GM19328 (cell line): ENCODE measurements at regions not wholly inside any gene's neighbourhood (a gene's known extent, or its start where the extent isn't known, plus 50 kb on each side); places are given as distances from the start of the nearest gene placed in this dataset.

Experiments used
- ATAC-seq: cut with Tn5 transposase; IDR thresholded peaks from one replicate; pipeline ENCODE4 v1.9.1; 2021; ENCODE audit warnings: mild to moderate bottlenecking, moderate library complexity; ENCODE audit not compliant: unreplicated experiment

DNA sequence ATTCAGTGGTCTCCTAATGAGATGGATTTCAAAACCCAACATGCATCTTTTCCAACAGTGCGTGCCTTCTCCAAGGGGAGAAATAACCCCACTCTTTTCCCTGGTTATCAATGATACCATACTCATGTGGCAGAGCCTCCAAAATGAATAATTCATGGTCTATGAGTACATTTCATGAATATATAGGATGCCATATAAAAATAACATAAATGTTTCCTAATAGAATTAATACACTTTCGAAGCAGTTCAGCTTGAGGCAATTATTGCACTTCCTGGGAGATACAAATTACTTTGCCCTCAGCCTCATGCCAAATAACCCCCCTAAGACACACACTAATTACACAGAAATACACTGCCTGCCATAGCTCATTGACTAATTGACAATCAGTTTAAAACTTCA, 318.6 kb downstream of the ZSWIM6 start:
- ATAC-seq: no peak

DNA sequence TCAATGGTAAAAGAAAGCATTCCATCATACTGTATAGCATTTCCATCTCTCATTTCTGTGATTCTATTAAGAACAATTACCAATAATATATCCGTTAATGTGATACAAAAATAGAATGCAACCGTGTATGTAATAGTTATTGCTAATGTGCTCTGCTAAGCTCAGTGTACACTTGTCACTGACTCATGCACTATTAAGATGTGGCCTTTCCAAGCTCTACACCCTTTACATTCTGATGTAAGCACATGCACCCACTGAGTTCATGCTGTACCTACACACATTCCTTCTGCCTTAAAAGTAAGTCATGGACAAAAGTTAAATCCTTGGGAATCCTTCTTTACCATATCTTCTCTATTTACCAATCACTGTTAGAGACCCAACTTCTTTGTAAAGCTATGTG, 319.1 kb downstream of the ZSWIM6 start:
- ATAC-seq: no peak

DNA sequence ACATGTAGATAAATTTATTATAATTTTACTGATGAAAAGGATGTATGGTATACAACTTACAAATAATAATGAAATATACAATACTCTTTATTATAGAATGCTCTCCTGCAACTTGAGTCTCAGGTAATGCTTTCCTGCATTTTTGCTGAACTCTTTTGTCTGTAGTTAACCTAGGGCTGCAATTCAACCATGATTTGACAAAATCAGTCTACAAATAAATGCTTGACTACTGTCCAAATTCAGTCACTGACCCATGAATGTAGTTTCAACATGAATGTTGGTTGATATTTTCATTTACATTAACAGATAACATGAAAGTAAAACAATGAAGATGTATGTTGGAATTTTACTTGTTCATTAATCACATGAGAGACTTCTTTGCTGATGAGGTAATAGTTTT, 320.9 kb downstream of the ZSWIM6 start:
- no peak for ATAC-seq

DNA sequence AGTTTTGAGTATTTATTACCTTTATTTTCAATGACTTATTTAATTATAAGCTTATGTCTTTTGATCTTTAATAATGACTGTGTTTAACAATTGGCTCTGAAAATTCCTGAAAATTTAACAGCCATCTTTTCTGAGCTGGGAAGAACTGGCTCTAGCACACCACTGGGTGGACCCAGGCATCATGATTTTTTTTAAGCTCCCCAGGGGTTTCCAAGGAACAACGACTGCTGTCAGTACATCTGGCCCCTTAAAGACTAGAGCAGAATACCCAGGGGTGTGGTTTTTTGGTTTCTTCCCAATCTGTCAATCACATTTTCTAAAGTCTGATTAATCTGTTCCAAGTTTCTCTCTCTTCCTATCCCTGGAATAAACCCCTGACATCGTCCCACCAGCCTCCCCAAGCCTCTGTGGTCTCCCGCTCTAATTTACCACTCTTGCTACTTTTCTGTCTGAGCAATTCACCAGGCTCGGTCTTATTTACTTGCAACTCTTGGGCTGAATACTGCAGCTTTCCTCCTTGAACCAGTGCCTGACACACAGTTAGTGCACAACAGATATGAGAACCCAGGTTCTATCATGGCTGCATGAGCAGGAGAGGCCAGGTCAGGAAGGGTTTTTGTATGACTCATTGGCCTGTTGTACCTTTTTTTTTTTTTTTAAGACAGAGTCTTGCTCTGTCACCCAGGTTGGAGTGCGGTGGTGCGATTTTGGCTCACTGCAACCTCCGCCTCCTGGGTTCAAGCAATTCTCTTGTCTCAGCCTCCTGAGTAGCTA, 321.9 kb downstream of the ZSWIM6 start:
- no peak for ATAC-seq

DNA sequence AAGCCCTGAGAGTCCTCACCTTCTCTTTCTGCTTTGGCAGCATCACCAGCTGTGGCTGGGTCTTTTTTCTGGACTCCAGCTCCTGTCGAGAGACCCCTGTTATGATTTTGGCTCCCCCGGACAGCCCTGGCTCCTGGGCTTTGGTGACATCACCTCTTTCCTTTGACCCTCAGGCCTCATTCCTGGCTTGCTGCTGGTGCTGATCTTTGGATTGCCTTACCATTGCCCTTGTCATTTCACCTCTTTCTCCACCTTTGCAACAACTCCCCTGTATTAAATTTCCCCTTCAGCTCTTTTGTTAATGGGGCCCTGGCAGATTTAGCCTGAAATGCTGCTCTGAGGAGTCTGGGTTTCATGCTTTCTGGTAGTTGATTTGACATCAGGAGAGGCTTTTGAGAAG, 322.8 kb downstream of the ZSWIM6 start:
- no peak for ATAC-seq

DNA sequence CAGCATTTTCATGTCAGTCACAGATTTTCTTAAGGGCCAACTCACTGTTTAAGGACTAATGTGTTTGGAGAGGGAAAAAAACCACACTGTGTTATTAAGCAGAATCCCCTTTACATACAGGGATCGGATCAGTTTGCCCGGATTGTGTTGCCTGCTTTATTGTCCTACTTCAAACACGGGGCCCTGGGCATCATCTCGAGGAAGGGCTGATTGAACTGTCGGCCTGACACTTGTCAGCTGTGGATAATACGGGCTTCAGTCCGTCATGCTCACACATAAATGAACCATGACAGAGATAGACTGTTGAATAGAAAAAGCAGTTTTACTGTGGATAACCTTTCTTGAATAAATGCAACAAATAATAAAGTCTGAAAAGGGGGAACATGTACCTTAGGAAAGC, 325.0 kb downstream of the ZSWIM6 start:
- ATAC-seq: no peak

DNA sequence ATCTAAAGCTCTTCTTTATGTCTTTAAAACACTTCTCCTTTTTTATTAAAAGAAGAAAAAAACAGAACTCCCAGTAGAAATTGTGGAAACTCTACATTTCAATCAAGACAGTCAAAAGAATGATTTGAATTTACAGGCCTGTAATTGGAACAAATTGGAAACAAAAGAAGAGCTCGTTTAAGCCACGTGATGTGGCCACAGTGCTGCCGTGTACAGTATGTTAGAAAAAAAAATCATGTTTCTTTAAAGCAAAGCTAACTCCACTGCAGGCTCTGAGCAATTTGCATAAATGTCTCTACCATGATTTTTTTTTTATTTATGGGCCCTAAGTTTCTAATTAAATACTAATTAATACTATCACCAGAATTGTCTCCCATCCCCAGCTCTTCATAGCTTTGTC, 325.6 kb downstream of the ZSWIM6 start:
- ATAC-seq: no peak

DNA sequence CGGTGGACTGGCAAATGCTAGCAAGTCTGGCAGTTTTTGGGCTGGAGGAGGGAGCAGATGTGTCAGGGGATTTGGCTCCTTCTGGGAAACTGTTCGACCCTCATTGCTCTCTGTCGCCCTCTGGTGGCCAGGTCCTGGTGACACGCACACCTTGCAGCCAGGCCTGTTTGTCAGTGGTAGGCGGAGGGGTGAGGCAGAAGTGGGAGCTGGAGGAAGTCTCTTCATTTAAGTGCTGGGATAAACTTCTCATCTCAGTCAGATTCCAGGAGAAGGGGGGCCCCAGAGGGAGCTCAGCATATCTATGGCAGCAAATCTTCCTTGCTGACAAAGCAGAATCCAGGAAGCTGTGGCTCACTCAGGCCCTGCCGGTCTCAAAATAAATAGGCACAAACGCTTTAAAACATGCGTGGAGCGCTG, 326.5 kb downstream of the ZSWIM6 start:
- peak; percentile 85 for ATAC-seq

DNA sequence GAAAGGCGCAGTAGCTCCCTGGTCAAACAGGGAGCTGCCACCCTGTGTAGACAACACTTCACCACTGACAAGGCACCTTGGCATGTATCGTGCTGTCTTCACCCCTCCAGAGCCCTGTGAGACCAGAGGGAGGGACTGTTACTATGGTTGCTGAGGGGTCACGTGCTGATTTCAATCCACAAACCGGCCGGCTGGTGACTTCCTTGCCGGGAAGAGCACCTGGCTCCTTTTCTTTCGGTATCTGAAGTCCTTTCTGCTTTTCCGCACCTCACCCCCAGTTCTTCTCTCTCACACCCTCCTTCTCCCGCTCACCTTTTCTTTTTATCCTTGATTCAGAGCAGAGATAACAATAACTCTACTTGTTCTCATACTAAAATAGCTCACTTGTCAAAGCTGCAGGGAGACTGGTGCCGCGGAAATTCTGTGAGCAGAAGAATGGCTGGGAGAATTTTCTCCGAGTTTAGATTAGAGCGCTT, 327.2 kb downstream of the ZSWIM6 start:
- ATAC-seq: no peak

DNA sequence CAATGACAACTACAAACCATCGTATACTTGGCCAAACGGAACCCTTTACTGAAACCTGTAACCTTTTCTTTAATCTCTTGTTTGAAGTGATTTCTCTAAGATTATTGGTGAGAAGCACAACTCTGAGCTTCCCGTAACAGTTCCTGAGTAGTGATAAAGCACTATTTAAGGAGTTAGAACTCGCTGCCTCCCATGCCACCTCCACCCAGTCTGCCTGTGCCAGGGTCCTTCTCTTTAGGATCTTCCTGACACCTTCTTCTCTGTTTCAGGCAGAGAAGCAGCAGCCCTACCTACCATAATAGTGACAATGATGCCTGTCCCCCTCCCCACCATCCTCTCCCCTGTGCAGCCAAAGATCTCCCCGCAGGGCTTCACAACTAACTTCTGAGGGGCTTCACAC, 330.6 kb downstream of the ZSWIM6 start:
- ATAC-seq: no peak

DNA sequence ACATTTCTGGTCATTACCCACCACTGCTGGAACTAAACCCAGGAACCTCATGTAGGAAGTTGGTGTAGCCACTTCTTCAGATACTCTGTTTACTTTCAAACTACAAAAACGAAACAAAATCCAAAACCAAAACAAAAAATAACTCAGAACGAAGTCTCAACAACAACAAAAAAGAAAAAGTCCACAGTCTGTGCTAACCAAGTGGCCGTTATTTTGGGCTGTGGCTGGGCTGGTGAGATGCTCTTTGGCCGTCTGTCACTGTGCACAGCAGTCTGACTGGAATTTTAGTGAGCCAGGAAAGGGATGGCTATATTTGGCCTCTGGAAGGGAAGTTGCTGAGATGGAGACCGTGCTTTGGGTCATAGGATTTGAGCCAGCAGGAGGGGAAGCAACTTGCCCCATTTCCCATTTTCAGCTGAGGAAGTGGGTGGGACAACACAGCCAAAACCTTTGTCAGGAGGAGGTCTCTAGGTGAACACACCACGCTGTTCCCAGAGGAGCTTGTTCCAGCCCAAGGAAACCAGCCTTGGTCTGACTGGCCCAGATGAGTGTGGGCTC, 334.1 kb downstream of the ZSWIM6 start:
- ATAC-seq: no peak

DNA sequence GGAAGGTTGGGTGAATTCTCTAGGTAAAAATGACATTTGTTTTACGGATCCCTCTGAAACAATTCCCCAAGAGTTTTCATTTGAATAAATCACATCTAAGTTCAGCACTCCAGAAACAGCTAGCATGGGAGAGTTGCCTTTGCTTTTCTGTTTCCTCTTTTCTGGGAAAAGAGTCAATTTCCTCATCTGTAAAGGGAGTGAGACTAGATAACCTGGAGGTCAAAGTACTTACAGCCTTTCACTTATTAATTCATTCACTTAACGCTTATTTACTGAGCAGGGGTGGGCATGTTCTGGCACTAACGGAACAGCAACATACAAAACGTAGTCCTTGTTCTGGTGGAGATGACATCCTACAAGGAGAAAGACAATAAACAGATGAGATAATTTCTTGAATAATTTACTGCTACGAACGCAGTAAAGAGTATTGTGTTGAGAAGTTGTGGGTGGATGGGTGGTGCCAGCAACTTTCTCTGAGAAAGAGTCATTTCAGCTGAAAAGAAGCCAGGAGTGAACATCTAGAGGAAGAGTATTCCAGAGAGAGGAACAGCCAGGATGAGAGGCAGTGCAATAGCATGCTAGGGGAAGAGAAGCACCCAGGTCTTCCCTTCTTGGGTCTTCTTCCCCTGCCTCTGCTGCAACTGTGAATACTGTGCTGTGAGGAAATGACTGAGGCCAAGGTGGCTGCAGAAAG, 335.6 kb downstream of the ZSWIM6 start:
- no peak for ATAC-seq

DNA sequence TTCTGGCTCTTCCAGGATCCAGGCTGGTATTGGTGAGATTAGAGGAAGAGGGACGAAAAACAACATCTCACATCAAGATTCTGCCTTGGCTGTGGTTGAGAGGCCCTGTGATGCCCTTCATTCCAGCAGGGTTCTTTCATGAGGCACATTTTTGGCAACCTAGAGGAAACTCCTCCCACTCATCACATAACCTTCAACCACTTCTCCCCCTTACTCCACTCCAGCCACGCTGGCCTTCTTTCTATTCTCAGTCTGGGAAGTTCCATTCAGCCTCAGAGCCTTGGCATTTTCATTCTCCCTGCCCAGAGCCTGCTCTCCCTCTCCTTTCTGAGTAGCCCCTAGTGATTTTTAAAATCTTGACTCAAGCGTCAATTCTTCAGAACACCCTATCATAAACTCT, 337.5 kb downstream of the ZSWIM6 start:
- no peak for ATAC-seq

DNA sequence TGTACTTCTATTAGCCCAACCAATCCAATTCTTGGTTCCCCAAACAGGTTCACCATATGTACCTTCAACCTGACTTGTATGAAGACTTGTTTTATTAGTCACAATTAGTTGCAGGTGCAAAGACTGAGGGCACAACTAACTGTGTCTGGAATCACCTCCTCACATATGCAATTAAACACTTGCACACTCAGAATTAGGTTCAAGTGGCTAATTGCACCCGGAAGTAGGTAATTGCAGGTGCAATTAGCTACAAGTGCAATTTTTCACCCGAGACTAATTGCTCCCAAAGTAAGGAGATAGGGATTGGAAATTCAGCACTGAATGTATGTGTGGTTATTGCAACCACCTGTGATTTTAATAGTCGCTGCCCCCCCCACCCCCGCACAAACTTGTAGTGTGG, 338.9 kb downstream of the ZSWIM6 start:
- ATAC-seq: no peak

DNA sequence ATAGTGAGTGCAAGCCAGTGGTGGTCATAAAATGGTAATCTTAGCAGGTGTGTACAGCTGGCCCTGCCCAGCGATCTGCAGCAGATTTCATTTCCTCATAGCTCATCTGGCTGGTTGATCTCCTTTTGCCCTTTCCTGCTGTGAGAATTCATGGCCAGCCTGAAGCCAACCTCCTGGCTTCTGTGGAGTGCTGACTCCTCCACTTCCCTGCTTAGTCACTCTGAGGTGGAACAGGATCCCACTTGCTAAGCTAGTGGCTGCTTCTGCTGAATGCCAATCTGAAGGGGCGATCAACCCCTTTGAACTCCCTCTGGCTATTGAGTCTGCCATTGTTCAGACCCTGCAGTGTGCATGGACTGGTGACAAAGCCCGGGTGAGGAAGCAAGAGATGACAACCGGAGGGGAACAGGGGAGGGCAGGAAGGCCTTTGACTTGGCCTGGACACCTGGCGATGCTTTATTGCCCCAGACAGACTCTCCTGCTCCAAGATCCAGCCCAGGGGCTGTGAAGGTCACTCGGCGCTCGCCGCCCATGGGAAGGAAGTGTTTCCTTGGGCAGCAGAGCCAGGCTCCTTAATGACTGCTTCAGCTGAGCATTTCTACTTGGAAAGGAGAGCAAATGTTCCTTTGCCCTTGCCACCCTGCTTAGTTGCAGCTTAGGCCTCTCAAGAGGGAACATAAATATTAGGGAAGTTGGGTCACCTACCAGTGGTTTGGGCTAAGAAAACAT, 341.1 kb downstream of the ZSWIM6 start:
- ATAC-seq: no peak

DNA sequence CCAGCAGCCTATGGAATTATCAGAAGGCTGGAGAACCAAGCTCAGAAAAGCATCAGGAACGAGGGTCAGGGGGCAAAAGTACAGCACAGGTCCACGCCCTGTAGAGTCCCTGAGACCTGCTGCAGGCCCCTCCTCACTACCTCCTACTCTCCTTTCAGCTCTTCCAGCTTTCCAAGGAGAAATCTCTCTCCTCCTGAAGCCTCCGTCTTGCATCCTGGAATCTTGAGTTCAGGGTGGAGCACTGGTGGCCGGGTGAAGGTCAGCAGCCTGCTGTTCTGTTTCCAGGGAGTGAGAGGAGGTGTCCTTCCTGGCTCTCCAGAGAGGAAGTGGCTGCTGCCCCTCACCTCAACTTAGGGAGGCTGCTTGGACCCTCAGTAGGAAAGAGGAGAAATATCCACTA, 342.3 kb downstream of the ZSWIM6 start:
- no peak for ATAC-seq

DNA sequence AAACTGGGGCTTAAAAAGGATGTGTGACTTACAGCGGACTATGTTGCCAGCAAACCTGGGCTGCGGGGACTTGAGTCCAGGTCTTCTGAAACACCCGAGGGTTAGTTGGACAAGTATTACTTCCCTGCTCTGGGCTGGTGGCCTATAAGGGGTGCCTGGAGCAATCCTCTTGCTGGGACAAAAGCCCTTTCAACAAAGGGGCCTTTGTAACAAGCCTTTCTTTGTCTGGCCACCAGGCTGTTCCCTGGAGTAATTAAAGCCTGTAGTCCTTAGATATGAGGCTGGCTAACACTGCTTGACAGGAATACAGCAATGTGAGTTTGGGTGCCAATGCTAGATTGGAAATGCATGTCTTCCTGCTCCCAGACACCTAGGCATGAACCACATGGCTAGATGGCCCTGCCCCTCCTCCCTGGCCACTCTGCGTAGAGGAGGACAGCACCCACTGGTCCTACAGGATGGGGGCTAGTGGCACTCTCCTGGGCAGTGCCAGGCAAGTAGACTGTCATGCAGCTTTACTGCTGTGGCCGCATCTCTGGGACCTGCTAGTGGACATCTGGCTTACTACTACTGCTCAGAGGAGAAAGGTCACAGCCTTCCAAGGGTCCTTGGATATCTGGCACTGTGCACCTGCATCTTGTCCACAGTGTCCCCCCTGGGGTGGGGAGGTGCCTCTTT, 343.1 kb downstream of the ZSWIM6 start:
- ATAC-seq: no peak

DNA sequence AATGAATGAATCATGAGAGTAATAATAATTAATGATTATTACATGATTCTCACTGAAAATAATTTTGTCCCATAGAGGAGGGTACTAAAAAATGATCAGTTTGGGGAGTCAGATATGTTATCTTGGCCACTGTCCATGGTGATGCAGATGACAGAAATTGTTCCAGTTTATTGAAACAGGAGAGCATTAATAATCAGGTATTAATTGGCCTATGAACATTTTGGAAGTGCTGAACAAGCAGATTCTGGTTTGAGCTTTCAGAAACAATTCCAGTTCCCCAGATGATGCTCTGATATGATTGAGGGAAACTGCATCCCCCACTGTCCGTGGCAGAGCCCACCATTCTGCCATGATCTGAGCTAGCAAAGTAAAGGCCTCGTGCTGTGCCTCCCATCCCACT, 345.2 kb downstream of the ZSWIM6 start:
- ATAC-seq: no peak

DNA sequence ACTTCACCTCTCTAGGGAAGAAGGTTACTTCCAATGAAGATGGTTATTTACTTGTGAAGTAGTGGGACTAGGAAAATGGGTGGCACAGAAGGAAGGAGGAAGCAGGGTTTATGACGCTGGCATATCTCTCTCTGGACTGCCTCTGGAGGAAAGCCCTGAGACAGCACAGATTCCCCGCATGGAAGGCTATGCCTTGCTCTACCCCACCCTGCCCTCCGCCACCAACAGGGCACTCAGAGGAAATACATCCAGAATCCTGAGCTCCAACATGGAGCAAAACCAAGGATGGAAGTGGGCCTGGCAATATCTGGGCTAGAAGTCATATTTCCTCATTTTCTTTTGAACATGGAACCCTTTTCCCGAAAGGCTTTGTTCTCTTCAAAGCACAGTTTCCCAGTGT, 346.9 kb downstream of the ZSWIM6 start:
- no peak for ATAC-seq

DNA sequence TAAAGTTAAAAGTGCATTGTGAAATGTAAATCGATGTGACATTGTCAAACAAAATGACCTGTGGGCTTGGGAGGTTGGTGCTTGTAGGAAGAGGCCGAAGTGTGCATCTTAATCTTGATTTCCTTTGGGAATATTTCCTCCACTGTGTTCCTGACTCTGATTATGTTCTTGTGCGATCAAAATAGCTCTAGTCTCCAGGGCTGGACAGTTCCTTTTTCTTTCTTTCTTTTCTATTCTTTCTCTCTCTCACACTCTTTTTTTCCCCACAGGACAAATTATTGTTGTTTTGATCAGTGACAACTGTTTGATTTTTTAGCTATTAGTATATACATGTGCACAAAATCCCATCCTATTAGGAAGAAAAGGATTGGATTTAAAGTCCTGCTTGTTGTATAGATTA, 347.5 kb downstream of the ZSWIM6 start:
- ATAC-seq: no peak

DNA sequence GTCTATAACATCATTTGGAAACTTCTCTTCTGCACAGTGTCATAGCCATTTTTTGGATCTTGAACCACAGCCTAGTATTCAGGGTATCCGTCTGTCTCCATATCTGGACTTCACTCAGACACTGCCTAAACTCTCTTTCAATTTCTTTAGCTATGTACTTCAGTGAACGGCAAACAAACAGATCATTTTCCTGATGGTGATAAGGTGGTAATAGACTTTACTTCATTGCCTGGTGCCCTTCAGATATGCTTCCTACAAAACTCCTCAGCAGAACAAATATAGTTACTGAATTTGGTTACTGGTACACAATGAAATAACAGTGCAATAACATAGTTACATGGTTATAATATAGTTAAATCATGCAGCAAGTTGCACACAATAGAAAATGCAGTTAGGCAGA, 348.2 kb downstream of the ZSWIM6 start:
- ATAC-seq: no peak
